ENCODE measurements at regions not wholly inside any gene's neighbourhood (a gene's known extent, or its start where the extent isn't known, plus 50 kb on each side); places are given as distances from the start of the nearest gene placed in this dataset.
A peak's percentile ranks its signal among the peaks of the same experiment; 100 is the strongest.

DNA sequence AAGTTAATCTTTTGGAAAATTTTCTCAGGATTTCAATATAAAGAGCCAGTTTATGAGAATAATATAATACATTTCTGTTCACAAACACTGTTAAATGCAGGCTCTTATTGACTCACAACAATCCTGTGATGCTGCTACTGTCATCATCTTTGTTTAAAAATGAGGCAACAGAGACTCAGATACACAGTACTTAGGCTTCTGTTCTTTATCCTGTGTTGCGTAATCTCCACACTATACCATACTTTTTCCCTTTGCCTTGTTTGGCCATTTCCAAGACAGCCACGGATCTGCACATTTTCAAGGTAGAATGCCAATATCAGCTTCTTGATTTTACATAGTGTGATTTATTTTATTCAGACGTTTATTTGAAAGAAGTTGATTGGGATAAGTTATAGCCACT lies 699.0 kb upstream of the CITED2 start:
- POLR2A ChIA-PET (ENCODE audit: low non-redundant PET), result no interaction called here
- H3K27ac ChIP-seq (ENCODE audit: low read depth, low read length, poor library complexity, severe bottlenecking), result peak overlapping the region; percentile 18
- no peak overlapping the region for H3K4me3 ChIP-seq (ENCODE audit: low read depth, low read length, poor library complexity, severe bottlenecking)
- peak; percentile 51 for DNase-seq (ENCODE audit: low spot score)
- peaks cover 45% of the 10 kb centered on the region for H3K4me1 ChIP-seq (ENCODE audit: insufficient read depth, low read length, poor library complexity, severe bottlenecking)
- TF ChIP-seq, protein P1, sequence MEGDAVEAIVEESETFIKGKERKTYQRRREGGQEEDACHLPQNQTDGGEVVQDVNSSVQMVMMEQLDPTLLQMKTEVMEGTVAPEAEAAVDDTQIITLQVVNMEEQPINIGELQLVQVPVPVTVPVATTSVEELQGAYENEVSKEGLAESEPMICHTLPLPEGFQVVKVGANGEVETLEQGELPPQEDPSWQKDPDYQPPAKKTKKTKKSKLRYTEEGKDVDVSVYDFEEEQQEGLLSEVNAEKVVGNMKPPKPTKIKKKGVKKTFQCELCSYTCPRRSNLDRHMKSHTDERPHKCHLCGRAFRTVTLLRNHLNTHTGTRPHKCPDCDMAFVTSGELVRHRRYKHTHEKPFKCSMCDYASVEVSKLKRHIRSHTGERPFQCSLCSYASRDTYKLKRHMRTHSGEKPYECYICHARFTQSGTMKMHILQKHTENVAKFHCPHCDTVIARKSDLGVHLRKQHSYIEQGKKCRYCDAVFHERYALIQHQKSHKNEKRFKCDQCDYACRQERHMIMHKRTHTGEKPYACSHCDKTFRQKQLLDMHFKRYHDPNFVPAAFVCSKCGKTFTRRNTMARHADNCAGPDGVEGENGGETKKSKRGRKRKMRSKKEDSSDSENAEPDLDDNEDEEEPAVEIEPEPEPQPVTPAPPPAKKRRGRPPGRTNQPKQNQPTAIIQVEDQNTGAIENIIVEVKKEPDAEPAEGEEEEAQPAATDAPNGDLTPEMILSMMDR (conservative IDR thresholded peaks at IDR 0.05; ENCODE audit: low read depth, low read length), result no peak
- no peak for TF ChIP-seq EZH2 (IDR thresholded peaks at IDR 0.05; ENCODE audit: borderline replicate concordance, low read depth, low read length, poor library complexity, severe bottlenecking)
- H3K9me3 ChIP-seq (ENCODE audit: low read depth, low read length, poor library complexity, severe bottlenecking), result no peaks in the 10 kb centered on the region
- no peaks in the 10 kb centered on the region for H3K36me3 ChIP-seq (ENCODE audit: insufficient read depth, low read length, poor library complexity, severe bottlenecking)
- intact Hi-C loops (cut with micrococcal nuclease; ENCODE audit: unreplicated experiment), result loop anchor here (10.0 kb wide), 1 partner anchor 301 kb away; no protein-coding TSS in a partner anchor
- CTCF ChIA-PET, result no interaction called here
- BruUV-seq (replicated peaks), result no TSS peak
- no peaks in the 10 kb centered on the region for H3K27me3 ChIP-seq (replicated peaks; ENCODE audit: insufficient read depth, low read depth, low read length, poor library complexity)

DNA sequence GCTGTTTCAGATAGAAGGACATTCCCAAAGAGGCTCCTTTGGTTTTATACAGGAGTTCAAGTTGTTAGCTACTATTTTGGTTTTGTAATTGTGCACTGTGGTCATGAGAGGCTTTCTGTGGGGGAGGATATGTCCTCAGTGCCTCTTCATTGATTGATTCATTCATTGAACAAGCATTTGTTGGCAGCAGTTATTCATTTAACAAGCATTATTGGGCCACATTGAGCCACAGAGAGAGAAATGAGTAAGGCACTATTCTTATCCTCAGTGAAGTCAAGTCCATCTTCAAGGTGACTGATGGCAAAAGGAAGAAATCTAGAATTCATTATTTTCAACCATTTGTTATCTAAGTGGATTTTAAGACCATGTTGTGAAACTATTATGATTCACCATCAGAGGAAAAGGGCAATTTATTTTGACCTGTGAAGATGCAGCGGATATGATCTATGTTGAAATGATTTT lies 697.2 kb upstream of the CITED2 start:
- DNase-seq (ENCODE audit: low spot score), result no peak
- Histone ChIP-seq H3K27ac (ENCODE audit: low read depth, low read length, poor library complexity, severe bottlenecking) (no peak overlapping the region), H3K4me3 (ENCODE audit: low read depth, low read length, poor library complexity, severe bottlenecking) (no peak overlapping the region), H3K27me3 (replicated peaks; ENCODE audit: insufficient read depth, low read depth, low read length, poor library complexity) (no peaks in the 10 kb centered on the region), H3K4me1 (ENCODE audit: insufficient read depth, low read length, poor library complexity, severe bottlenecking) (peaks cover 30% of the 10 kb centered on the region), H3K9me3 (ENCODE audit: low read depth, low read length, poor library complexity, severe bottlenecking) (no peaks in the 10 kb centered on the region), H3K36me3 (ENCODE audit: insufficient read depth, low read length, poor library complexity, severe bottlenecking) (no peaks in the 10 kb centered on the region)
- BruUV-seq (replicated peaks), result no TSS peak
- ChIA-PET CTCF (no interaction called here), POLR2A (ENCODE audit: low non-redundant PET) (no interaction called here)
- intact Hi-C loops (cut with micrococcal nuclease; ENCODE audit: unreplicated experiment), result loop anchor here (10.0 kb wide), 1 partner anchor 303 kb away; no protein-coding TSS in a partner anchor
- TF ChIP-seq, protein P1 (conservative IDR thresholded peaks at IDR 0.05; ENCODE audit: low read depth, low read length), result no peak
- no peak for TF ChIP-seq EZH2 (IDR thresholded peaks at IDR 0.05; ENCODE audit: borderline replicate concordance, low read depth, low read length, poor library complexity, severe bottlenecking)

DNA sequence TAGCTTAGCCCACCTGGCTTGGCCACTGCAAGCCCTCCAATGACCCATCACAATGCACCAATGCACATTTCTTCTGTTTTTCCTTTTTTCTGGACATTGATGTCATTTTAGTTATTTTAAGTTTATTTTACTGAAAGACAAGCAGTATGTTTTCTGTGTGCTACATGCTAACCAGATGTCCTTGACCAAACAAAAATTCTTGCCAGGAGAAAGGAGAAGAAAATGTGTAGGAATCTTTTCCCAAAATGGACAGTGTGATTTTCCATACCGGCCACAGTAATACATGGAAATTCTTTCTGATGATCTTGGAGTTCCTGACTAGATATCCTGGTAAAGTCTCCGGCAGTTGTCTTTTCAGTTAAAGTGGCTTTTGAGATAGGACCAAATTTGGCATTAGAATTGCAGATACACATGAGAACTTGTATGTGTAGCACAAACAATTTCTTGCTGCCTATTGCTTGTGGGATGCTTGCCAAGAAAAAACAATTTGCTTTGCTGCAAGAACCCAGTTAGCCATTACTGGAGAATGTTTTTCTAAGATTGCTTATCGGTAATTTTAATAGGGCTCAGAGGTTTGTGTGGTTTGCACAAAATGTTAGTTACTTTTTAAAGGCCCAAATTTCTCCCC lies 696.5 kb upstream of the CITED2 start:
- TF ChIP-seq, protein P1 (conservative IDR thresholded peaks at IDR 0.05; ENCODE audit: low read depth, low read length), result no peak
- TF ChIP-seq EZH2 (IDR thresholded peaks at IDR 0.05; ENCODE audit: borderline replicate concordance, low read depth, low read length, poor library complexity, severe bottlenecking), result no peak
- POLR2A ChIA-PET (ENCODE audit: low non-redundant PET), result no interaction called here
- Histone ChIP-seq H3K36me3 (ENCODE audit: insufficient read depth, low read length, poor library complexity, severe bottlenecking) (no peaks in the 10 kb centered on the region), H3K9me3 (ENCODE audit: low read depth, low read length, poor library complexity, severe bottlenecking) (no peaks in the 10 kb centered on the region), H3K4me1 (ENCODE audit: insufficient read depth, low read length, poor library complexity, severe bottlenecking) (peaks cover 30% of the 10 kb centered on the region), H3K27ac (ENCODE audit: low read depth, low read length, poor library complexity, severe bottlenecking) (peak overlapping the region; percentile 2), H3K27me3 (replicated peaks; ENCODE audit: insufficient read depth, low read depth, low read length, poor library complexity) (no peaks in the 10 kb centered on the region), H3K4me3 (ENCODE audit: low read depth, low read length, poor library complexity, severe bottlenecking) (no peak overlapping the region)
- DNase-seq (ENCODE audit: low spot score), result peak; percentile 49
- no TSS peak for BruUV-seq (replicated peaks)
- intact Hi-C loops (cut with micrococcal nuclease; ENCODE audit: unreplicated experiment), result loop anchor here (10.0 kb wide), 1 partner anchor 304 kb away; no protein-coding TSS in a partner anchor
- CTCF ChIA-PET, result no interaction called here

Measured in A673 (cell line).